ENCODE measurements at regions not wholly inside any gene's neighbourhood (a gene's known extent, or its start where the extent isn't known, plus 50 kb on each side); places are given as distances from the start of the nearest gene placed in this dataset.

DNA sequence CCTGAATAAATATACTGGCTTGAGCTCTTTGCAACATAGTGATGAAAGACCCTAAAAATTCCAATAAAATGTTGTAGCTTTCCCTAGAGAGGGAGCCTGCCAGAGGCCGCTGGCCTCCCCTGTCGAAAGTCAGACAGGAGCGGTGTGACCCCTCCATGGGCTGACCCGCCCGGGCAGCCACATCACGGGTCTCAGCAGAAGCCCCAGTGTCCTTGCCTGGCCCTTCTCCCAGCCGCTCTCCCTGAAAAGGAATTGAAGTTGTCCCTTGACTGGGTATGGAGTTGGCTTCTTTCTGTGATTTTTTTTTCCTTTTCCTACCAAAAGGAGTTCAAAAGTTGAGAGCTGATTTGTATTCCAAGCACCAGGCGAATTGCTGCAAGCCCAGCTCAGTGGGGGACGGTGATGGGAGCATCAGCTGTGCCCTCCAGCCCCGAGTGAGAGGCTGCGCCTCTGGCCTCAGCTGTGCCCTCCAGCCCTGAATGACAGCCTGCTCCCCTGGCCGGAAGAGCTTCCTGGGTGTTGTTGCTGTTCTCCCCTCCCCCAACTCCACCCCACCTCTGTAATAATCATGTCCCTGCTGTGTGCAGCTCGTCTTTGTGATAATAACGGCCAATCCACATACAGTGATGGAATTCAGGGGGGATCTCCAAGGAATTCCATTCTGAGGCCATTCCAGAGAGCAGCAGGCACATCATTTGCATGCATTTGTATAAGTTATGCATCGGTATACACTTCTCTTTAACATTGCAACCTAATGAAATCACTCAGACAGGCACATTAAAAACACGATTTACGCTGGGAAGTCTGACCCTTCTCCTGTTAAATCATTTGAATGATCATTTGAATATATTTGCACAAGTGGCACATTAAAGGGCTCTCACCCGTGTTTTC lies 501.0 kb downstream of the EIPR1 start:
- TF ChIP-seq, protein P1, sequence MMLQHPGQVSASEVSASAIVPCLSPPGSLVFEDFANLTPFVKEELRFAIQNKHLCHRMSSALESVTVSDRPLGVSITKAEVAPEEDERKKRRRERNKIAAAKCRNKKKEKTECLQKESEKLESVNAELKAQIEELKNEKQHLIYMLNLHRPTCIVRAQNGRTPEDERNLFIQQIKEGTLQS (IDR thresholded peaks at IDR 0.05): no peak
- no peak for TF ChIP-seq REST (IDR thresholded peaks at IDR 0.05)
- TF ChIP-seq TAF1 (conservative IDR thresholded peaks at IDR 0.05): no peak
- TF ChIP-seq FOXA2 (IDR thresholded peaks at IDR 0.05): no peak
- no peak for TF ChIP-seq FOXA1 (IDR thresholded peaks at IDR 0.05)
- TF ChIP-seq NR2F2 (IDR thresholded peaks at IDR 0.05): no peak
- no peak for TF ChIP-seq EGR1 (IDR thresholded peaks at IDR 0.05; ENCODE audit: low read depth in 2 of 2)
- TF ChIP-seq RAD21 (IDR thresholded peaks at IDR 0.05): no peak
- TF ChIP-seq, protein P2, sequence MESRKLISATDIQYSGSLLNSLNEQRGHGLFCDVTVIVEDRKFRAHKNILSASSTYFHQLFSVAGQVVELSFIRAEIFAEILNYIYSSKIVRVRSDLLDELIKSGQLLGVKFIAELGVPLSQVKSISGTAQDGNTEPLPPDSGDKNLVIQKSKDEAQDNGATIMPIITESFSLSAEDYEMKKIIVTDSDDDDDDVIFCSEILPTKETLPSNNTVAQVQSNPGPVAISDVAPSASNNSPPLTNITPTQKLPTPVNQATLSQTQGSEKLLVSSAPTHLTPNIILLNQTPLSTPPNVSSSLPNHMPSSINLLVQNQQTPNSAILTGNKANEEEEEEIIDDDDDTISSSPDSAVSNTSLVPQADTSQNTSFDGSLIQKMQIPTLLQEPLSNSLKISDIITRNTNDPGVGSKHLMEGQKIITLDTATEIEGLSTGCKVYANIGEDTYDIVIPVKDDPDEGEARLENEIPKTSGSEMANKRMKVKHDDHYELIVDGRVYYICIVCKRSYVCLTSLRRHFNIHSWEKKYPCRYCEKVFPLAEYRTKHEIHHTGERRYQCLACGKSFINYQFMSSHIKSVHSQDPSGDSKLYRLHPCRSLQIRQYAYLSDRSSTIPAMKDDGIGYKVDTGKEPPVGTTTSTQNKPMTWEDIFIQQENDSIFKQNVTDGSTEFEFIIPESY (IDR thresholded peaks at IDR 0.05): no peak
- TF ChIP-seq, protein P3, sequence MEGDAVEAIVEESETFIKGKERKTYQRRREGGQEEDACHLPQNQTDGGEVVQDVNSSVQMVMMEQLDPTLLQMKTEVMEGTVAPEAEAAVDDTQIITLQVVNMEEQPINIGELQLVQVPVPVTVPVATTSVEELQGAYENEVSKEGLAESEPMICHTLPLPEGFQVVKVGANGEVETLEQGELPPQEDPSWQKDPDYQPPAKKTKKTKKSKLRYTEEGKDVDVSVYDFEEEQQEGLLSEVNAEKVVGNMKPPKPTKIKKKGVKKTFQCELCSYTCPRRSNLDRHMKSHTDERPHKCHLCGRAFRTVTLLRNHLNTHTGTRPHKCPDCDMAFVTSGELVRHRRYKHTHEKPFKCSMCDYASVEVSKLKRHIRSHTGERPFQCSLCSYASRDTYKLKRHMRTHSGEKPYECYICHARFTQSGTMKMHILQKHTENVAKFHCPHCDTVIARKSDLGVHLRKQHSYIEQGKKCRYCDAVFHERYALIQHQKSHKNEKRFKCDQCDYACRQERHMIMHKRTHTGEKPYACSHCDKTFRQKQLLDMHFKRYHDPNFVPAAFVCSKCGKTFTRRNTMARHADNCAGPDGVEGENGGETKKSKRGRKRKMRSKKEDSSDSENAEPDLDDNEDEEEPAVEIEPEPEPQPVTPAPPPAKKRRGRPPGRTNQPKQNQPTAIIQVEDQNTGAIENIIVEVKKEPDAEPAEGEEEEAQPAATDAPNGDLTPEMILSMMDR (IDR thresholded peaks at IDR 0.05; ENCODE audit: low read depth, low read length, missing input control): no peak
- TF ChIP-seq GABPA (IDR thresholded peaks at IDR 0.05 in 1 of 2, conservative IDR thresholded peaks at IDR 0.05 in 1 of 2): no peak
- no peak for TF ChIP-seq HNF4A (conservative IDR thresholded peaks at IDR 0.05)
- TF ChIP-seq YY1 (IDR thresholded peaks at IDR 0.05): no peak
- no peak for TF ChIP-seq SP1 (IDR thresholded peaks at IDR 0.05)
- TF ChIP-seq JUND (IDR thresholded peaks at IDR 0.05): no peak
- Histone ChIP-seq H3K4me1 (ENCODE audit: control insufficient read depth in 4 of 4, insufficient read depth in 4 of 4, low read length in 3 of 4) (no peaks in the 10 kb centered on the region), H3K9ac (ENCODE audit: low read depth in 1 of 2, low read length in 2 of 2) (no peak overlapping the region), H3K27ac (ENCODE audit: low read depth in 1 of 2, low read length in 2 of 2) (no peak overlapping the region), H3K27me3 (ENCODE audit: control insufficient read depth in 4 of 4, insufficient read depth in 4 of 4, low read length in 3 of 4) (peaks cover 0 to 3% (median 0%) of the 10 kb centered on the region in 4 donors), H3K36me3 (ENCODE audit: control insufficient read depth in 4 of 4, insufficient read depth in 3 of 4, low read depth in 1 of 4, low read length in 3 of 4) (no peaks in the 10 kb centered on the region), H3K4me3 (ENCODE audit: low read depth in 1 of 3, low read length in 3 of 3) (no peak overlapping the region), H3K9me3 (ENCODE audit: control insufficient read depth in 4 of 4, low read length in 3 of 4) (peaks cover 0 to 2% (median 0%) of the 10 kb centered on the region in 4 donors)
- no peak for DNase-seq (ENCODE audit: low spot score)
- 75% methylated on average over 18 of the region's 18 CpGs for WGBS

All from liver (tissue), 8 donors.